H9 (cell line): ENCODE measurements at regions not wholly inside any gene's neighbourhood (a gene's known extent, or its start where the extent isn't known, plus 50 kb on each side); places are given as distances from the start of the nearest gene placed in this dataset.
A peak's percentile ranks its signal among the peaks of the same experiment; 100 is the strongest.

Experiments
- DNase-seq: peaks from one replicate; pipeline ENCODE4 v3.0.0-alpha.2; 2017
- H2AFZ ChIP-seq: one replicate; pipeline ENCODE4 v1.6.1; 2013; ENCODE audit warnings: mild to moderate bottlenecking, low read length, control low read depth, moderate library complexity
- H2AK5ac ChIP-seq: 2 replicates; pipeline ENCODE4 v1.6.1; 2013; ENCODE audit warnings: low read length, control low read depth, mixed read lengths; ENCODE audit not compliant: insufficient read length
- H2BK120ac ChIP-seq: one replicate; pipeline ENCODE4 v1.6.1; 2013; ENCODE audit warnings: low read depth, mild to moderate bottlenecking, low read length, control low read depth, inconsistent platforms; ENCODE audit not compliant: poor library complexity, severe bottlenecking
- H2BK12ac ChIP-seq: 2 replicates; pipeline ENCODE4 v1.6.1; 2013; ENCODE audit warnings: low read length, control low read depth, mixed read lengths, low read depth; ENCODE audit not compliant: insufficient read length
- H2BK15ac ChIP-seq: 2 replicates; pipeline ENCODE4 v1.6.1; 2013; ENCODE audit warnings: low read depth, low read length, control low read depth
- H2BK20ac ChIP-seq: one replicate; pipeline ENCODE4 v1.6.1; 2013; ENCODE audit warnings: low read depth, mild to moderate bottlenecking, low read length, control low read depth, inconsistent platforms; ENCODE audit not compliant: poor library complexity, severe bottlenecking
- H2BK5ac ChIP-seq: 2 replicates; pipeline ENCODE4 v1.6.1; 2013; ENCODE audit warnings: low read length, control low read depth, mixed read lengths; ENCODE audit not compliant: insufficient read length
- H3K14ac ChIP-seq: 2 replicates; pipeline ENCODE4 v1.6.1; 2013; ENCODE audit warnings: low read length, control low read depth; ENCODE audit not compliant: insufficient read depth
- H3K18ac ChIP-seq: 2 replicates; pipeline ENCODE4 v1.6.1; 2013; ENCODE audit warnings: low read depth, mild to moderate bottlenecking, mixed read lengths, low read length, control low read depth; ENCODE audit not compliant: insufficient read length
- H3K23ac ChIP-seq: 2 replicates; pipeline ENCODE4 v1.6.1; 2013; ENCODE audit warnings: low read length, control low read depth, mixed read lengths, low read depth; ENCODE audit not compliant: insufficient read length
- H3K23me2 ChIP-seq: 2 replicates; pipeline ENCODE4 v1.6.1; 2013; ENCODE audit warnings: low read depth, mild to moderate bottlenecking, mixed read lengths, low read length, control low read depth; ENCODE audit not compliant: insufficient read length, poor library complexity, severe bottlenecking
- H3K27ac ChIP-seq: 2 replicates; pipeline ENCODE4 v1.5.1; 2013; ENCODE audit warnings: low read length, control low read depth, mixed read lengths, low read depth; ENCODE audit not compliant: insufficient read length
- H3K27me3 ChIP-seq: 2 replicates; pipeline ENCODE4 v1.6.1; 2013; ENCODE audit warnings: low read length, control low read depth, inconsistent platforms; ENCODE audit not compliant: insufficient read depth
- H3K4ac ChIP-seq: 2 replicates; pipeline ENCODE4 v1.6.1; 2013; ENCODE audit warnings: low read depth, mild to moderate bottlenecking, control low read depth, inconsistent platforms, low read length, moderate library complexity
- H3K4me1 ChIP-seq: 2 replicates; pipeline ENCODE4 v1.6.1; 2013; ENCODE audit warnings: low read length, control low read depth, inconsistent platforms; ENCODE audit not compliant: insufficient read depth
- H3K4me2 ChIP-seq: 2 replicates; pipeline ENCODE4 v1.6.1; 2013; ENCODE audit warnings: low read length, control low read depth, mixed read lengths; ENCODE audit not compliant: insufficient read length, insufficient read depth
- H3K56ac ChIP-seq: 2 replicates; pipeline ENCODE4 v1.6.1; 2013; ENCODE audit warnings: low read depth, mild to moderate bottlenecking, mixed read lengths, low read length, control low read depth; ENCODE audit not compliant: insufficient read length
- H3K79me1 ChIP-seq: 2 replicates; pipeline ENCODE4 v1.6.1; 2013; ENCODE audit warnings: low read depth, mild to moderate bottlenecking, moderate library complexity, low read length, control low read depth, inconsistent platforms; ENCODE audit not compliant: insufficient read depth, poor library complexity, severe bottlenecking
- H3K79me2 ChIP-seq: 2 replicates; pipeline ENCODE4 v1.6.1; 2013; ENCODE audit warnings: low read length, control low read depth, inconsistent platforms; ENCODE audit not compliant: insufficient read depth
- H3K9ac ChIP-seq: 2 replicates; pipeline ENCODE4 v1.6.1; 2013; ENCODE audit warnings: low read length, control low read depth, mixed read lengths; ENCODE audit not compliant: insufficient read length; ENCODE audit errors: extremely low read depth
- H3K9me3 ChIP-seq: one replicate; pipeline ENCODE4 v1.6.1; 2013; ENCODE audit warnings: low read depth, low read length, inconsistent platforms; ENCODE audit not compliant: control insufficient read depth
- H3T11ph ChIP-seq: one replicate; pipeline ENCODE4 v1.6.1; 2013; ENCODE audit warnings: mild to moderate bottlenecking, low read length, control low read depth, inconsistent platforms
- H4K20me1 ChIP-seq: one replicate; pipeline ENCODE4 v1.6.1; 2013; ENCODE audit not compliant: control insufficient read depth, insufficient read length, insufficient read depth
- H4K5ac ChIP-seq: 2 replicates; pipeline ENCODE4 v1.6.1; 2013; ENCODE audit warnings: low read depth, mild to moderate bottlenecking, mixed read lengths, low read length, control low read depth; ENCODE audit not compliant: insufficient read length
- H4K8ac ChIP-seq: replicated peaks from 2 replicates; pipeline ENCODE4 v1.6.1; 2013; ENCODE audit warnings: low read length, control low read depth, mixed read lengths, low read depth; ENCODE audit not compliant: insufficient read length
- H4K91ac ChIP-seq: 2 replicates; pipeline ENCODE4 v1.6.1; 2013; ENCODE audit warnings: low read depth, mild to moderate bottlenecking, moderate library complexity, mixed read lengths, low read length, control low read depth; ENCODE audit not compliant: insufficient read length
- H3K27ac Mint-ChIP-seq, 3 experiments: 2 replicates in 2 of 3; 3 replicates in 1 of 3; pipeline ENCODE4 v1.8.0; 2020 to 2021; ENCODE audit warnings: mixed read lengths in 3 of 3, mild to moderate bottlenecking in 1 of 3, moderate library complexity in 1 of 3
- H3K27me3 Mint-ChIP-seq: 2 replicates; pipeline ENCODE4 v1.8.0; 2021; ENCODE audit warnings: low read depth, mild to moderate bottlenecking, moderate library complexity, mixed read lengths
- H3K36me3 Mint-ChIP-seq, 3 experiments: 2 replicates in 2 of 3; 3 replicates in 1 of 3; pipeline ENCODE4 v1.8.0; 2020 to 2021; ENCODE audit warnings: low read depth in 3 of 3, mixed read lengths in 3 of 3; ENCODE audit not compliant: insufficient read depth in 1 of 3
- H3K4me1 Mint-ChIP-seq, 2 experiments: 2 replicates each; pipeline ENCODE4 v1.8.0; 2020; ENCODE audit warnings: mixed read lengths in 2 of 2
- H3K4me3 Mint-ChIP-seq, 2 experiments: 2 replicates in 1 of 2; 3 replicates in 1 of 2; pipeline ENCODE4 v1.8.0; 2020 to 2021; ENCODE audit warnings: mild to moderate bottlenecking in 2 of 2, mixed read lengths in 2 of 2, moderate library complexity in 1 of 2
- H3K9me3 Mint-ChIP-seq, 2 experiments: 2 replicates in 1 of 2; 3 replicates in 1 of 2; pipeline ENCODE4 v1.8.0; 2020; ENCODE audit warnings: mild to moderate bottlenecking in 2 of 2, mixed read lengths in 2 of 2, moderate library complexity in 1 of 2
- CTCF ChIP-seq: fragments of 200-600 bp; sonication (generic); conservative IDR thresholded peaks from 3 replicates; pipeline ENCODE4 v1.8.0; 2021; ENCODE audit warnings: antibody characterized with exemption, mild to moderate bottlenecking
- WGBS: extraction: QIAGEN DNeasy Blood & Tissue Kit; methylation state at CpG from one replicate; pipeline ENCODE4 v1.1.7; 2013; ENCODE audit warnings: missing lambda C conversion rate, low lambda C conversion rate, mixed read lengths; ENCODE audit not compliant: insufficient read length; ENCODE audit errors: extremely low coverage; 5-methylcytosine and 5-hydroxymethylcytosine counted together

- Histone ChIP-seq H3K9me3 (no peaks in the 10 kb centered on the region), H3K27me3 (no peaks in the 10 kb centered on the region), H3K23ac (no peak overlapping the region), H3K4me2 (no peak overlapping the region), H3K18ac (no peak overlapping the region), H4K91ac (no peak overlapping the region), H3K23me2 (no peaks in the 10 kb centered on the region), H2BK120ac (no peak overlapping the region), H3K14ac (no peak overlapping the region), H3K79me1 (no peaks in the 10 kb centered on the region), H4K20me1 (no peaks in the 10 kb centered on the region), H3K4ac (no peak overlapping the region), H3T11ph (no peak overlapping the region), H3K4me1 (0 out of 2 replicates have a peak, but pooled peaks cover 2% of the 10 kb centered on the region), H3K79me2 (no peaks in the 10 kb centered on the region), H3K56ac (no peak overlapping the region), H4K5ac (no peak overlapping the region), H2BK12ac (no peak overlapping the region), H2BK15ac (no peak overlapping the region), H2AFZ (no peak overlapping the region), H2BK5ac (no peak overlapping the region), H2AK5ac (no peak overlapping the region), H2BK20ac (no peak overlapping the region), H3K9ac (no peak overlapping the region), H3K27ac (no peak overlapping the region), H4K8ac (no peak overlapping the region)
- 0 out of 5 replicates have a peak overlapping the region, but pooled peaks of 1 of the 2 experiments have one; percentile 40 for H3K4me3 Mint-ChIP-seq
- peaks cover 13 to 30% of the 10 kb centered on the region in 2 experiments for H3K4me1 Mint-ChIP-seq
- WGBS: no CpG with 5 or more reads among the region's 20 CpGs
- H3K27ac Mint-ChIP-seq: peak overlapping the region in 1 of 3 experiments; percentile 55; a peak in 1 of 7 replicates
- no peaks in the 10 kb centered on the region for H3K36me3 Mint-ChIP-seq
- no peak for TF ChIP-seq CTCF
- peaks cover 12% of the 10 kb centered on the region for H3K27me3 Mint-ChIP-seq
- no peak for DNase-seq
- no peaks in the 10 kb centered on the region; a peak in 1 of 5 replicates for H3K9me3 Mint-ChIP-seq
Observed at GRCh38 chr4:3657902-3658529, 108.2 kb upstream of the ADRA2C start.
